Tibial artery (tissue), 4 donors: ENCODE measurements at regions not wholly inside any gene's neighbourhood (a gene's known extent, or its start where the extent isn't known, plus 50 kb on each side); places are given as distances from the start of the nearest gene placed in this dataset.

Experiments
- DNase-seq, 2 donors: peaks; one replicate each; pipeline ENCODE4 v3.0.0-alpha.2; 2019
- H3K27ac ChIP-seq, 2 donors: fragments of 200-600 bp; sonication (generic) in 1 of 2; 1 replicate in 1 of 2; 2 replicates in 1 of 2; pipeline ENCODE4 v1.5.1; 2018 to 2019; ENCODE audit warnings: mild to moderate bottlenecking in 1 of 2
- H3K27me3 ChIP-seq, 2 donors: fragments of 200-600 bp; sonication (generic) in 1 of 2; one replicate each; pipeline versions ENCODE4 v1.5.1 to v1.6.0; 2016 to 2019
- H3K36me3 ChIP-seq, 3 donors: fragments of 200-600 bp; sonication (generic) in 2 of 3; one replicate each; pipeline ENCODE4 v1.5.1; 2016 to 2019; ENCODE audit warnings: mild to moderate bottlenecking in 2 of 3
- H3K4me1 ChIP-seq, 4 donors: fragments of 200-600 bp; sonication (generic) in 2 of 4; 1 replicate in 3 of 4; 2 replicates in 1 of 4; pipeline ENCODE4 v1.5.1; 2016 to 2019
- H3K4me3 ChIP-seq, 2 donors: fragments of 200-600 bp; sonication (generic) in 1 of 2; 1 replicate in 1 of 2; 2 replicates in 1 of 2; pipeline ENCODE4 v1.5.1; 2018 to 2019; ENCODE audit warnings: mild to moderate bottlenecking in 2 of 2
- H3K9me3 ChIP-seq, 3 donors: fragments of 200-600 bp; sonication (generic) in 1 of 3; one replicate each; pipeline ENCODE4 v1.5.1; 2016 to 2019
- CTCF ChIP-seq, 2 experiments: fragments of 200-600 bp in 1 of 2; fragments of 450-650 bp in 1 of 2; IDR thresholded peaks; one replicate each; pipeline ENCODE4 v1.5.1; 2017 to 2019; ENCODE audit warnings: antibody characterized with exemption in 2 of 2, mild to moderate bottlenecking in 1 of 2, moderate library complexity in 1 of 2
- intact Hi-C: fragments of 100-400 bp; cut with DNase I; formaldehyde crosslinking; loops from one replicate; pipeline ENCODE4 v1.15.0; 2023; ENCODE audit warnings: low total_unique reads

GRCh38 chr18:45137087-45137419, 456.4 kb downstream of the SETBP1 start:
- DNase-seq, result no peak
- H3K9me3 ChIP-seq, result peaks cover 0 to 2% (median 0%) of the 10 kb centered on the region in 3 donors
- H3K27me3 ChIP-seq, result no peaks in the 10 kb centered on the region
- intact Hi-C loops, result no loop called here
- no peak overlapping the region for H3K4me3 ChIP-seq
- H3K36me3 ChIP-seq, result no peaks in the 10 kb centered on the region
- no peaks in the 10 kb centered on the region for H3K4me1 ChIP-seq
- TF ChIP-seq CTCF (IDR thresholded peaks at IDR 0.05), result no peak
- no peak overlapping the region for H3K27ac ChIP-seq

GRCh38 chr18:45139478-45139877, 458.8 kb downstream of the SETBP1 start:
- DNase-seq, result no peak
- no peaks in the 10 kb centered on the region for H3K4me1 ChIP-seq
- H3K36me3 ChIP-seq, result no peaks in the 10 kb centered on the region
- H3K27me3 ChIP-seq, result no peaks in the 10 kb centered on the region
- H3K27ac ChIP-seq, result no peak overlapping the region
- intact Hi-C loops, result no loop called here
- H3K4me3 ChIP-seq, result no peak overlapping the region
- H3K9me3 ChIP-seq, result peaks cover 0 to 2% (median 0%) of the 10 kb centered on the region in 3 donors
- no peak for TF ChIP-seq CTCF (IDR thresholded peaks at IDR 0.05)

GRCh38 chr18:45142868-45143267, 462.2 kb downstream of the SETBP1 start:
- Histone ChIP-seq H3K4me1 (no peaks in the 10 kb centered on the region), H3K27ac (no peak overlapping the region), H3K27me3 (no peaks in the 10 kb centered on the region), H3K4me3 (no peak overlapping the region), H3K9me3 (peaks cover 0 to 2% (median 0%) of the 10 kb centered on the region in 3 donors), H3K36me3 (no peaks in the 10 kb centered on the region)
- DNase-seq, result no peak
- intact Hi-C loops, result no loop called here
- TF ChIP-seq CTCF (IDR thresholded peaks at IDR 0.05), result no peak

- no peaks in the 10 kb centered on the region for H3K27me3 ChIP-seq
- H3K36me3 ChIP-seq, result no peaks in the 10 kb centered on the region
- no peak for TF ChIP-seq CTCF (IDR thresholded peaks at IDR 0.05)
- intact Hi-C loops, result no loop called here
- H3K4me3 ChIP-seq, result no peak overlapping the region
- no peaks in the 10 kb centered on the region for H3K9me3 ChIP-seq
- peaks cover 0 to 8% (median 3%) of the 10 kb centered on the region in 4 donors for H3K4me1 ChIP-seq
- H3K27ac ChIP-seq, result no peak overlapping the region
- no peak for DNase-seq
Measured at GRCh38 chr18:45149712-45150111, 465.6 kb upstream of the SLC14A2 start.

GRCh38 chr18:45151645-45152044, 463.6 kb upstream of the SLC14A2 start:
- peaks cover 0 to 9% (median 3%) of the 10 kb centered on the region in 4 donors for H3K4me1 ChIP-seq
- H3K4me3 ChIP-seq, result no peak overlapping the region
- H3K9me3 ChIP-seq, result no peaks in the 10 kb centered on the region
- H3K27me3 ChIP-seq, result no peaks in the 10 kb centered on the region
- H3K36me3 ChIP-seq, result no peaks in the 10 kb centered on the region
- intact Hi-C loops, result no loop called here
- no peak overlapping the region for H3K27ac ChIP-seq
- TF ChIP-seq CTCF (IDR thresholded peaks at IDR 0.05), result no peak
- DNase-seq, result no peak

GRCh38 chr18:45155526-45155925, 459.8 kb upstream of the SLC14A2 start:
- TF ChIP-seq CTCF (IDR thresholded peaks at IDR 0.05), result no peak
- Histone ChIP-seq H3K27me3 (no peaks in the 10 kb centered on the region), H3K9me3 (no peaks in the 10 kb centered on the region), H3K4me3 (no peak overlapping the region), H3K36me3 (no peaks in the 10 kb centered on the region), H3K4me1 (peaks cover 0 to 8% (median 0%) of the 10 kb centered on the region in 4 donors), H3K27ac (no peak overlapping the region)
- no peak for DNase-seq
- intact Hi-C loops, result no loop called here
